Stomach smooth muscle (tissue), 2 donors: ENCODE measurements at regions not wholly inside any gene's neighbourhood (a gene's known extent, or its start where the extent isn't known, plus 50 kb on each side); places are given as distances from the start of the nearest gene placed in this dataset.

Experiments used
- H3K27ac ChIP-seq: one replicate; pipeline ENCODE4 v1.7.0; 2013; ENCODE audit warnings: mild to moderate bottlenecking, low read length, inconsistent platforms
- H3K27me3 ChIP-seq, 2 donors: one replicate each; pipeline ENCODE4 v1.7.0; 2013; ENCODE audit warnings: low read length in 2 of 2; ENCODE audit not compliant: insufficient read depth in 2 of 2, control insufficient read depth in 1 of 2
- H3K36me3 ChIP-seq, 2 donors: one replicate each; pipeline ENCODE4 v1.7.0; 2013; ENCODE audit warnings: low read length in 2 of 2; ENCODE audit not compliant: control insufficient read depth in 2 of 2, insufficient read depth in 2 of 2
- H3K4me1 ChIP-seq: one replicate; pipeline ENCODE4 v1.7.0; 2013; ENCODE audit warnings: low read length; ENCODE audit not compliant: control insufficient read depth, insufficient read depth
- H3K4me3 ChIP-seq, 2 donors: one replicate each; pipeline ENCODE4 v1.7.0; 2013; ENCODE audit warnings: low read length in 2 of 2
- H3K9ac ChIP-seq, 2 donors: one replicate each; pipeline ENCODE4 v1.7.0; 2013; ENCODE audit warnings: low read length in 2 of 2, mild to moderate bottlenecking in 1 of 2
- H3K9me3 ChIP-seq, 2 donors: one replicate each; pipeline ENCODE4 v1.7.0; 2013; ENCODE audit warnings: low read length in 2 of 2; ENCODE audit not compliant: control insufficient read depth in 2 of 2
- donor health status: healthy.
- donor health status: Pancreatic carcinoma.

GRCh38 chr6:90403489-90404381 lies 107.1 kb upstream of the BACH2 start:
- Histone ChIP-seq H3K4me3 (no peak overlapping the region), H3K9ac (no peak overlapping the region), H3K4me1 (peaks cover 3% of the 10 kb centered on the region), H3K9me3 (no peaks in the 10 kb centered on the region), H3K27me3 (peaks cover 0 to 6% of the 10 kb centered on the region in 2 donors), H3K27ac (no peak overlapping the region), H3K36me3 (no peaks in the 10 kb centered on the region)

GRCh38 chr6:90402831-90403192 lies 106.2 kb upstream of the BACH2 start:
- H3K4me3 ChIP-seq: no peak overlapping the region

GRCh38 chr6:90401933-90402830 lies 105.5 kb upstream of the BACH2 start:
- Histone ChIP-seq H3K9me3 (no peaks in the 10 kb centered on the region), H3K36me3 (no peaks in the 10 kb centered on the region), H3K27me3 (peaks cover 0 to 6% of the 10 kb centered on the region in 2 donors), H3K9ac (no peak overlapping the region), H3K4me3 (no peak overlapping the region), H3K4me1 (peaks cover 3% of the 10 kb centered on the region), H3K27ac (no peak overlapping the region)

More at GRCh38 chr6:90402831-90403192, 106.2 kb upstream of the BACH2 start:
- H3K9ac ChIP-seq: no peak overlapping the region
- H3K36me3 ChIP-seq: no peaks in the 10 kb centered on the region
- no peak overlapping the region for H3K27ac ChIP-seq
- peaks cover 0 to 6% of the 10 kb centered on the region in 2 donors for H3K27me3 ChIP-seq
- H3K9me3 ChIP-seq: no peaks in the 10 kb centered on the region
- peaks cover 3% of the 10 kb centered on the region for H3K4me1 ChIP-seq

GRCh38 chr6:90399970-90400369 lies 103.3 kb upstream of the BACH2 start:
- Histone ChIP-seq H3K9ac (no peak overlapping the region), H3K4me1 (peaks cover 3% of the 10 kb centered on the region), H3K9me3 (no peaks in the 10 kb centered on the region), H3K27me3 (peaks cover 0 to 6% of the 10 kb centered on the region in 2 donors), H3K27ac (no peak overlapping the region), H3K4me3 (no peak overlapping the region), H3K36me3 (no peaks in the 10 kb centered on the region)

GRCh38 chr6:90397929-90398674 lies 101.5 kb upstream of the BACH2 start:
- peaks cover 0 to 4% of the 10 kb centered on the region in 2 donors for H3K27me3 ChIP-seq
- H3K4me1 ChIP-seq: no peaks in the 10 kb centered on the region
- H3K27ac ChIP-seq: no peak overlapping the region
- no peak overlapping the region for H3K9ac ChIP-seq
- no peaks in the 10 kb centered on the region for H3K9me3 ChIP-seq
- H3K4me3 ChIP-seq: no peak overlapping the region
- no peaks in the 10 kb centered on the region for H3K36me3 ChIP-seq

GRCh38 chr6:90397047-90397446 lies 100.4 kb upstream of the BACH2 start:
- Histone ChIP-seq H3K27ac (no peak overlapping the region), H3K4me1 (no peaks in the 10 kb centered on the region), H3K36me3 (no peaks in the 10 kb centered on the region), H3K4me3 (no peak overlapping the region), H3K9ac (no peak overlapping the region), H3K27me3 (no peaks in the 10 kb centered on the region), H3K9me3 (no peaks in the 10 kb centered on the region)

- Histone ChIP-seq H3K36me3 (no peaks in the 10 kb centered on the region), H3K27me3 (peaks cover 0 to 1% of the 10 kb centered on the region in 2 donors), H3K4me3 (no peak overlapping the region), H3K4me1 (no peaks in the 10 kb centered on the region), H3K9me3 (no peaks in the 10 kb centered on the region), H3K27ac (no peak overlapping the region), H3K9ac (no peak overlapping the region)
Observed at GRCh38 chr6:90393232-90393884, 96.7 kb upstream of the BACH2 start.

GRCh38 chr6:90390379-90390778 lies 93.7 kb upstream of the BACH2 start:
- Histone ChIP-seq H3K9me3 (no peaks in the 10 kb centered on the region), H3K4me3 (no peak overlapping the region), H3K27ac (no peak overlapping the region), H3K4me1 (no peaks in the 10 kb centered on the region), H3K9ac (no peak overlapping the region), H3K36me3 (no peaks in the 10 kb centered on the region), H3K27me3 (peaks cover 3 to 9% of the 10 kb centered on the region in 2 donors)

- H3K27ac ChIP-seq: no peak overlapping the region
- no peak overlapping the region for H3K9ac ChIP-seq
- H3K9me3 ChIP-seq: no peaks in the 10 kb centered on the region
- peaks cover 3 to 9% of the 10 kb centered on the region in 2 donors for H3K27me3 ChIP-seq
- H3K4me3 ChIP-seq: no peak overlapping the region
- no peaks in the 10 kb centered on the region for H3K36me3 ChIP-seq
- no peaks in the 10 kb centered on the region for H3K4me1 ChIP-seq
Observed at GRCh38 chr6:90388395-90388794, 91.8 kb upstream of the BACH2 start.

GRCh38 chr6:90387826-90388225 lies 91.2 kb upstream of the BACH2 start:
- H3K4me1 ChIP-seq: no peaks in the 10 kb centered on the region
- no peaks in the 10 kb centered on the region for H3K36me3 ChIP-seq
- H3K27me3 ChIP-seq: peaks cover 5 to 9% of the 10 kb centered on the region in 2 donors
- no peaks in the 10 kb centered on the region for H3K9me3 ChIP-seq
- no peak overlapping the region for H3K9ac ChIP-seq
- no peak overlapping the region for H3K4me3 ChIP-seq
- H3K27ac ChIP-seq: no peak overlapping the region
